ENCODE measurements at regions not wholly inside any gene's neighbourhood (a gene's known extent, or its start where the extent isn't known, plus 50 kb on each side); places are given as distances from the start of the nearest gene placed in this dataset.

- Mint-ChIP-seq H3K27me3 (ENCODE audit: insufficient read depth, low read depth, poor library complexity) (peaks cover 5% of the 10 kb centered on the region), H3K9me3 (no peaks in the 10 kb centered on the region), H3K4me3 (no peak overlapping the region), H3K4me1 (no peaks in the 10 kb centered on the region; the same call in 2 of the 3 replicates), H3K36me3 (ENCODE audit: low read depth) (no peaks in the 10 kb centered on the region), H3K27ac (no peak overlapping the region)
- DNase-seq (ENCODE audit: low spot score): no peak
- H3K27ac ChIP-seq (ENCODE audit: low read depth): no peak overlapping the region
- H3K9me2 ChIP-seq (ENCODE audit: insufficient read depth): no peaks in the 10 kb centered on the region
- no peak for ATAC-seq
- no peaks in the 10 kb centered on the region for H3K4me1 ChIP-seq (ENCODE audit: insufficient read depth)
- no peaks in the 10 kb centered on the region for H3K27me3 ChIP-seq (ENCODE audit: insufficient read depth)
- no peaks in the 10 kb centered on the region for H4K20me1 ChIP-seq (replicated peaks; ENCODE audit: insufficient read depth)
- H3K36me3 ChIP-seq (ENCODE audit: insufficient read depth): no peaks in the 10 kb centered on the region
- no peak for TF ChIP-seq POLR2AphosphoS5 (IDR thresholded peaks at IDR 0.05; ENCODE audit: low read depth)
- no peak for TF ChIP-seq STAT1 (IDR thresholded peaks at IDR 0.05; ENCODE audit: unreplicated experiment)
- no peak for TF ChIP-seq JUNB (IDR thresholded peaks at IDR 0.05; ENCODE audit: unreplicated experiment)
- no peak for TF ChIP-seq CREB1 (CRISPR knock-in tag; IDR thresholded peaks at IDR 0.05; ENCODE audit: low read depth)
- TF ChIP-seq NANOG (IDR thresholded peaks at IDR 0.05; ENCODE audit: borderline replicate concordance): no peak
- TF ChIP-seq ETS1 (IDR thresholded peaks at IDR 0.05): no peak
- TF ChIP-seq ZNF331 (CRISPR knock-in tag; IDR thresholded peaks at IDR 0.05; ENCODE audit: low read depth): no peak
- no peak for TF ChIP-seq ZNF462 (CRISPR knock-in tag; IDR thresholded peaks at IDR 0.05)
- TF ChIP-seq CTCF (conservative IDR thresholded peaks at IDR 0.05; ENCODE audit: low read depth in 2 of 2): no peak
- TF ChIP-seq EZH2phosphoT487 (IDR thresholded peaks at IDR 0.05; ENCODE audit: unreplicated experiment): no peak
- H3K79me2 ChIP-seq (replicated peaks; ENCODE audit: insufficient read depth): no peaks in the 10 kb centered on the region
- H3F3A ChIP-seq (replicated peaks; ENCODE audit: low read depth): no peaks in the 10 kb centered on the region
- no peak overlapping the region for H2AFZ ChIP-seq
- no peak overlapping the region for H3K4me3 ChIP-seq
- H3K4me2 ChIP-seq: no peak overlapping the region
Observed at GRCh38 chr10:42973411-42973810, 103.5 kb upstream of the RET start.
